GM18867 (cell line): ENCODE measurements at regions not wholly inside any gene's neighbourhood (a gene's known extent, or its start where the extent isn't known, plus 50 kb on each side); places are given as distances from the start of the nearest gene placed in this dataset.

Source experiments
- ATAC-seq: cut with Tn5 transposase; IDR thresholded peaks from one replicate; pipeline ENCODE4 v1.9.1; 2021; ENCODE audit warnings: mild to moderate bottlenecking, moderate library complexity; ENCODE audit not compliant: unreplicated experiment

- peak; percentile 92 for ATAC-seq
These were observed 201.2 kb upstream of the E2F8 start for GRCh38 chr11:19441752-19442553.

- no peak for ATAC-seq
These were observed 200.5 kb upstream of the E2F8 start for GRCh38 chr11:19441288-19441687.

- ATAC-seq = no peak
These were observed 197.0 kb upstream of the E2F8 start for GRCh38 chr11:19437760-19438159.

GRCh38 chr11:19436932-19437331 is 196.2 kb upstream of the E2F8 start:
- peak; percentile 46 for ATAC-seq

GRCh38 chr11:19435306-19435989 is 194.7 kb upstream of the E2F8 start:
- ATAC-seq = no peak

GRCh38 chr11:19433791-19434190 is 193.0 kb upstream of the E2F8 start:
- no peak for ATAC-seq

- ATAC-seq = peak; percentile 53
These were observed 192.6 kb upstream of the E2F8 start for GRCh38 chr11:19433367-19433766.

- peak; percentile 65 for ATAC-seq
These were observed 191.8 kb upstream of the E2F8 start for GRCh38 chr11:19432370-19433061.

- ATAC-seq = no peak
These were observed 190.1 kb upstream of the E2F8 start for GRCh38 chr11:19430754-19431398.

- no peak for ATAC-seq
These were observed 189.6 kb upstream of the E2F8 start for GRCh38 chr11:19430346-19430745.

- ATAC-seq = no peak
These were observed 188.5 kb upstream of the E2F8 start for GRCh38 chr11:19429108-19429760.

GRCh38 chr11:19428206-19429002 is 187.7 kb upstream of the E2F8 start:
- ATAC-seq = no peak

- ATAC-seq = peak; percentile 44
These were observed 186.1 kb upstream of the E2F8 start for GRCh38 chr11:19426756-19427403.

- no peak for ATAC-seq
These were observed 185.4 kb upstream of the E2F8 start for GRCh38 chr11:19426011-19426755.

- no peak for ATAC-seq
These were observed 181.5 kb upstream of the E2F8 start for GRCh38 chr11:19422276-19422675.

GRCh38 chr11:19420868-19421533 is 180.3 kb upstream of the E2F8 start:
- ATAC-seq = no peak

GRCh38 chr11:19419808-19420207 is 179.1 kb upstream of the E2F8 start:
- ATAC-seq = no peak
